ENCODE measurements at regions not wholly inside any gene's neighbourhood (a gene's known extent, or its start where the extent isn't known, plus 50 kb on each side); places are given as distances from the start of the nearest gene placed in this dataset.
A peak's percentile ranks its signal among the peaks of the same experiment; 100 is the strongest.

- Histone ChIP-seq H3K23ac (ENCODE audit: low read depth, low read length) (no peak overlapping the region), H4K91ac (ENCODE audit: insufficient read depth, low read depth, low read length) (no peak overlapping the region), H4K5ac (ENCODE audit: low read depth, low read length) (no peak overlapping the region), H3K14ac (replicated peaks; ENCODE audit: low read depth, low read length) (no peak overlapping the region), H3K9me3 (ENCODE audit: control insufficient read depth, insufficient read depth, low read length) (no peaks in the 10 kb centered on the region), H4K8ac (ENCODE audit: low read depth in 2 of 2, low read length in 2 of 2) (no peak overlapping the region), H3K18ac (ENCODE audit: low read depth, low read length) (no peak overlapping the region), H2AFZ (replicated peaks; ENCODE audit: low read length, poor library complexity) (no peak overlapping the region), H3K4ac (ENCODE audit: low read depth, low read length) (no peak overlapping the region), H4K20me1 (ENCODE audit: insufficient read depth, low read length) (no peaks in the 10 kb centered on the region), H2AK9ac (replicated peaks; ENCODE audit: low read depth, low read length, poor library complexity) (no peak overlapping the region), H2BK20ac (ENCODE audit: low read depth, low read length) (no peak overlapping the region), H2BK120ac (ENCODE audit: low read depth, low read length) (no peak overlapping the region), H3K56ac (ENCODE audit: extremely low read depth, insufficient read depth, low read length) (no peak overlapping the region), H2AK5ac (ENCODE audit: low read depth, low read length) (no peak overlapping the region), H3K4me2 (ENCODE audit: low read depth, low read length) (no peak overlapping the region), H3K4me1 (ENCODE audit: control insufficient read depth, insufficient read depth, low read length) (peaks cover 19% of the 10 kb centered on the region), H3K27me3 (ENCODE audit: control insufficient read depth, insufficient read depth, low read length) (no peaks in the 10 kb centered on the region), H3K27ac (ENCODE audit: insufficient read depth, low read length) (no peak overlapping the region), H3K79me1 (ENCODE audit: low read depth in 1 of 2, low read length in 2 of 2) (no peaks in the 10 kb centered on the region), H3K9me1 (ENCODE audit: insufficient read depth, low read length) (no peaks in the 10 kb centered on the region), H3K36me3 (ENCODE audit: control insufficient read depth, insufficient read depth, low read length) (no peaks in the 10 kb centered on the region), H2BK15ac (ENCODE audit: low read depth, low read length) (no peak overlapping the region), H3K9ac (ENCODE audit: low read depth, low read length) (no peak overlapping the region), H3K4me3 (ENCODE audit: insufficient read depth, low read depth, low read length) (no peak overlapping the region), H2BK5ac (ENCODE audit: low read depth, low read length, poor library complexity, severe bottlenecking) (no peak overlapping the region)
- DNase-seq (no peak), ATAC-seq (ENCODE audit: low read depth) (0 out of 2 replicates have a peak, but pooled peaks have one; percentile 15)
- ChIA-PET CTCF (interaction anchor here (1.3 kb wide), 1 partner anchor 9 kb away, joined by 5 read pairs; no protein-coding TSS in a partner anchor), POLR2A (ENCODE audit: unreplicated experiment) (no interaction called here)
- no peak for TF ChIP-seq MAZ (IDR thresholded peaks at IDR 0.05; ENCODE audit: borderline replicate concordance, low read depth, low read length)
- TF ChIP-seq SMC3 (IDR thresholded peaks at IDR 0.05; ENCODE audit: low read depth, low read length) = no peak
- no peak for TF ChIP-seq CHD1 (IDR thresholded peaks at IDR 0.05; ENCODE audit: low read depth, low read length)
- no peak for TF ChIP-seq RAD21 (IDR thresholded peaks at IDR 0.05; ENCODE audit: low read length)
- TF ChIP-seq USF2 (IDR thresholded peaks at IDR 0.05; ENCODE audit: low read depth, low read length) = no peak
- TF ChIP-seq MXI1 (IDR thresholded peaks at IDR 0.05; ENCODE audit: borderline replicate concordance, low read depth, low read length) = no peak
- TF ChIP-seq NFE2L2 (IDR thresholded peaks at IDR 0.05; ENCODE audit: low read depth, low read length) = no peak
- dilution Hi-C loops (cut with HindIII; ENCODE audit: low sequenced_read_pairs, unreplicated experiment) = no loop called here
- in situ Hi-C loops (cut with MboI; ENCODE audit: low sequenced_read_pairs) = no loop called here
- intact Hi-C loops (cut with micrococcal nuclease) = no loop called here
- WGBS, 2 experiments (ENCODE audit: extremely low coverage in 2 of 2, insufficient read length in 1 of 2) = 80% methylated on average over 1 of the region's 5 CpGs; no CpG with 5 or more reads in 1 of the 2 experiments
- no TSS peak for BruUV-seq (replicated peaks)
Measured at GRCh38 chr1:68319907-68320306, 87.6 kb upstream of the WLS start.

All from IMR-90 (cell line).